Heart left ventricle (tissue), 13 donors: ENCODE measurements at regions not wholly inside any gene's neighbourhood (a gene's known extent, or its start where the extent isn't known, plus 50 kb on each side); places are given as distances from the start of the nearest gene placed in this dataset.

Experiments
- CTCF ChIP-seq, 12 donors: fragments of 200-600 bp; sonication (generic) in 4 of 12; IDR thresholded peaks; one replicate each; pipeline versions ENCODE4 v1.5.0 to v1.8.0; 2018 to 2022; ENCODE audit warnings: antibody characterized with exemption in 12 of 12, mild to moderate bottlenecking in 5 of 12
- POLR2A ChIP-seq, 2 donors: fragments of 450-650 bp; IDR thresholded peaks; one replicate each; pipeline ENCODE4 v1.6.1; 2017; ENCODE audit warnings: antibody characterized with exemption in 2 of 2, mild to moderate bottlenecking in 2 of 2, moderate library complexity in 2 of 2
- donor health status: ischemic (EF 13 %, LVEDD 7.1; RV severe dilation, severe dysfunction).
- donor health status: DM: no; HTN: yes; CAD: no.
- donor health status: DM: no; HTN: no; CAD: no.
- donor health status: ischemic (EF 25% LVEDD 6.9; RV normal size, moderate dysfunction).
- donor health status: ischemic (EF 25% LVEDD 5.7; RV mildly dilated, moderate dysfunction).
- donor health status: ischemic (EF 35%, LVEDD 5.7; RV mildly dilated, moderate dysfunction).
- donor health status: nonischemic (EF 11% LVEDD 7.7; RV severe dilation, severe dysfunction).
- donor health status: DM: yes; HTN: yes; CAD: no.
- donor health status: PGD.
- donor health status: ischemic (EF 29% LVEDD 5.4; RV normal size, mild dysfunction).
- donor health status: nonischemic (EF 23%, LVEDD 6.1; RV moderate dilation, normal function).

GRCh38 chr12:17371491-17372215 lies 718.3 kb downstream of the RERGL start:
- TF ChIP-seq CTCF (IDR thresholded peaks at IDR 0.05), result no peak
- no peak for TF ChIP-seq POLR2A (IDR thresholded peaks at IDR 0.05)
